ENCODE measurements at regions not wholly inside any gene's neighbourhood (a gene's known extent, or its start where the extent isn't known, plus 50 kb on each side); places are given as distances from the start of the nearest gene placed in this dataset.

DNA sequence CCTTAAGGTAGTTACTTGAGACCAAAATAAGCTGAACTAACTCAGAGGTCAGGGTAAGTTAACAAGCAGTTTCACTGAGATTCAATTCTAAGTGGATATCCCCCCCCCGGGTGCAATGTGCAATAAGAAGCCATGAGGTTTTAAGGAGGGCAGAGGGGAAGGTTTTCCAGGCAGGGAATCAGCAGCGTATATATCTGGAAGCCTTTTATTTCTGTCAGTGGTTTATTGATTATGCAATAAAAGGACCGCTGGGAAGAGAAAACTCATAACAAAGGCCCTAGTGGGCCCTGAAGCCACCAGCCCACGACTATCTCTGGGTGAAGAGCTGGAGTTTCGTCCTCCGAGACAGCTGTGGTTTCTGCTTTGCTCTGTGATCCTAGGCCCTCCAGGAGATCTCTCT, 53.1 kb upstream of the CTPS1 start:
- TF ChIP-seq, protein P1, sequence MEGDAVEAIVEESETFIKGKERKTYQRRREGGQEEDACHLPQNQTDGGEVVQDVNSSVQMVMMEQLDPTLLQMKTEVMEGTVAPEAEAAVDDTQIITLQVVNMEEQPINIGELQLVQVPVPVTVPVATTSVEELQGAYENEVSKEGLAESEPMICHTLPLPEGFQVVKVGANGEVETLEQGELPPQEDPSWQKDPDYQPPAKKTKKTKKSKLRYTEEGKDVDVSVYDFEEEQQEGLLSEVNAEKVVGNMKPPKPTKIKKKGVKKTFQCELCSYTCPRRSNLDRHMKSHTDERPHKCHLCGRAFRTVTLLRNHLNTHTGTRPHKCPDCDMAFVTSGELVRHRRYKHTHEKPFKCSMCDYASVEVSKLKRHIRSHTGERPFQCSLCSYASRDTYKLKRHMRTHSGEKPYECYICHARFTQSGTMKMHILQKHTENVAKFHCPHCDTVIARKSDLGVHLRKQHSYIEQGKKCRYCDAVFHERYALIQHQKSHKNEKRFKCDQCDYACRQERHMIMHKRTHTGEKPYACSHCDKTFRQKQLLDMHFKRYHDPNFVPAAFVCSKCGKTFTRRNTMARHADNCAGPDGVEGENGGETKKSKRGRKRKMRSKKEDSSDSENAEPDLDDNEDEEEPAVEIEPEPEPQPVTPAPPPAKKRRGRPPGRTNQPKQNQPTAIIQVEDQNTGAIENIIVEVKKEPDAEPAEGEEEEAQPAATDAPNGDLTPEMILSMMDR (IDR thresholded peaks at IDR 0.05), result no peak
- DNase-seq (no peak), ATAC-seq (no peak)
- H3K36me3 ChIP-seq (ENCODE audit: low read depth), result no peaks in the 10 kb centered on the region
- intact Hi-C loops (cut with DNase I, micrococcal nuclease), result no loop called here
- H3K4me3 ChIP-seq, result no peak overlapping the region
- H3K9me3 ChIP-seq, result no peaks in the 10 kb centered on the region
- H3K4me1 ChIP-seq (ENCODE audit: low read depth), result no peaks in the 10 kb centered on the region

DNA sequence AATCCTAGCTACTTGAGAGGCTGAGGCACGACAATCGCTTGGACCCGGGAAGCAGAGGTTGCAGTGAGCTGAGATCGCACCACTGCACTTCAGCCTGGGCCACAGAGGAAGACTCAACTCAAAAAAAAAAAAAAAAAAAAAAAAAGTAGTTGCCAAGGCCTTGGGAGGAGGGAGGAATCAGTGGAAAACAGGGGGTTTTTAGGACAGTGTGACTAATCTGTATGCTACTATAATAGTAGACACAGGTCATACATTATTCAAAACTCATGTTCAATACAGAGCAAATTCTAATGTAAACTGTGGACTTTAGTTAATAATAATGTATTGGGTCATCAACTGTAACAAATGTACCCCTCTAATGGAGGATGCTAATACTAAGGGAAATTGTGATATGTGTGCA, 51.7 kb upstream of the CTPS1 start:
- ATAC-seq, result no peak

DNA sequence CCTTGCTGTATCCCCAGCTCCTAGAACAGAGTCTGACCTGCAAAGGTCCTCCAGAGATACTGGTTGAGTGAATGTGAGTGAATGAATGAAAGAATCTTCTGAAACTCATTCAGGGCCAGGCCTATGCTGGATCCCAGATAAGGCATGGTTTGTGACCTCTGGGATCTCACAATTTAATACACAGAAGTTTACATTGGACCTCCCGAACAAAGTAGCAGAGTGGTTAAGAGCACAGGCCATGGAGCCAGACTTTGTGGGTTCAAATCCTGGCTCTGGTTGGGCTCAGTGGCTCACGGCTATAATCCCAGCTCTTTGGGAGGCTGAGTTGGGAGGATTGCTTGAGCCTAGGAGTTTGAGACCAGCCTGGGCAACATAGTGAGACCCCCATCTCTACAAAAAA, 50.8 kb upstream of the CTPS1 start:
- intact Hi-C loops (cut with DNase I, micrococcal nuclease), result no loop called here
- Histone ChIP-seq H3K36me3 (ENCODE audit: low read depth) (no peaks in the 10 kb centered on the region), H3K9me3 (no peaks in the 10 kb centered on the region), H3K4me1 (ENCODE audit: low read depth) (no peaks in the 10 kb centered on the region), H3K4me3 (no peak overlapping the region)
- TF ChIP-seq, protein P1 (IDR thresholded peaks at IDR 0.05), result no peak
- DNase-seq, result no peak
- no peak for ATAC-seq

More for the DNA sequence above, 51.7 kb upstream of the CTPS1 start:
- intact Hi-C loops (cut with DNase I, micrococcal nuclease), result no loop called here
- Histone ChIP-seq H3K36me3 (ENCODE audit: low read depth) (no peaks in the 10 kb centered on the region), H3K4me3 (no peak overlapping the region), H3K4me1 (ENCODE audit: low read depth) (no peaks in the 10 kb centered on the region), H3K9me3 (no peaks in the 10 kb centered on the region)
- TF ChIP-seq, protein P1 (IDR thresholded peaks at IDR 0.05), result no peak
- DNase-seq, result no peak

DNA sequence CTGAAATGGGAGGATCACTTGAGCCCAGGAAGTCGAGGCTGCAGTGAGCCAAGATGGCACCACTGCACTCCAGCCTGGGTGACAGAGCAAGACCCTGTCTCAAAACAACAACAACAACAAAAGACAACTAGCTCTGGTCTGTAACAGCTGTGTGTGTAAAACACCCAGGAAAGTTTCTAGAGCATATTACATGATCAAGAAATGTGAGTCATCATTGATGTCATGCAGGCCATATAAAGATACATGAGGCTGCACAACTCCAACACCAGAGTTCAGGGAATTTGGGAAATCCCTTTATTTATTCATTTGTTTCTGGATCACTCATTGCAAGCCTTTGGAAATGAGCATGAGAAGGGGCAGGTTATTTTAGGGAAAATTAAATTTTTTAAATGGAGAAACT, 50.3 kb upstream of the CTPS1 start:
- ATAC-seq, result no peak
- Histone ChIP-seq H3K36me3 (ENCODE audit: low read depth) (no peaks in the 10 kb centered on the region), H3K4me3 (no peak overlapping the region), H3K4me1 (ENCODE audit: low read depth) (no peaks in the 10 kb centered on the region), H3K9me3 (no peaks in the 10 kb centered on the region)
- no peak for DNase-seq
- TF ChIP-seq, protein P1 (IDR thresholded peaks at IDR 0.05), result no peak
- intact Hi-C loops (cut with DNase I, micrococcal nuclease), result no loop called here
